HCT116 (cell line): ENCODE measurements at regions not wholly inside any gene's neighbourhood (a gene's known extent, or its start where the extent isn't known, plus 50 kb on each side); places are given as distances from the start of the nearest gene placed in this dataset.
"Not testable (repeated sequence)": the region's sequence is repeated elsewhere in the genome, so short reads cannot be mapped to it uniquely, and the experiment has no call there.

ENCODE experiments used
- ATAC-seq: fragments of 200-7000 bp; cut with Tn5 transposase; 2 replicates; pipeline ENCODE4 v1.9.1; 2020; ENCODE audit warnings: mild to moderate bottlenecking, moderate library complexity
- BruUV-seq: library from RNA; stranded (reverse); fragments of 400-500 nt; replicated peaks from 2 replicates; lab custom pipeline; 2021; lab: Mats Ljungman, UMichigan
- CTCF ChIA-PET: fragments of 300-600 bp; sonication (Branson Sonifier 250); formaldehyde crosslinking; loops from one replicate; lab custom pipeline; 2021; ENCODE audit warnings: antibody characterized with exemption; lab: Charles Lee
- POLR2A ChIA-PET: fragments of 300-600, 350-600 bp; sonication (Branson Sonifier 250); formaldehyde crosslinking; loops from one replicate; lab custom pipeline; 2021; ENCODE audit warnings: antibody characterized with exemption; lab: Charles Lee
- RAD21 ChIA-PET, 2 experiments: fragments of 300-600 bp; sonication (Branson Sonifier 250); formaldehyde crosslinking; loops; one replicate each; lab custom pipeline; 2023; ENCODE audit warnings: low total read pairs in 2 of 2; ENCODE audit not compliant: uncharacterized antibody in 2 of 2, unreplicated experiment in 2 of 2, low non-redundant PET in 1 of 2; lab: Charles Lee
- DNase-seq: peaks from one replicate; pipeline ENCODE4 v3.0.0-alpha.2; 2010; ENCODE audit warnings: low read depth, low spot score
- H2AFZ ChIP-seq: fragments of 200-600 bp; shearing (Covaris generic), sonication (generic); 2 replicates; pipeline ENCODE4 v1.6.1; 2017; ENCODE audit warnings: low read depth, mixed run types, mixed read lengths, antibody characterized with exemption, low read length; ENCODE audit not compliant: poor library complexity, severe bottlenecking
- H3K27ac ChIP-seq: 2 replicates; pipeline ENCODE4 v1.5.1; 2012; ENCODE audit warnings: low read depth, low read length
- H3K27me3 ChIP-seq: fragments of 200-600 bp; sonication (generic); 2 replicates; pipeline ENCODE4 v1.6.1; 2016; ENCODE audit warnings: mixed run types, low read length, mixed read lengths; ENCODE audit not compliant: insufficient read depth
- H3K36me3 ChIP-seq, 2 experiments: fragments of 200-500 bp in 1 of 2; fragments of 200-600 bp in 1 of 2; sonication (Bioruptor generic) in 1 of 2; sonication (generic) in 1 of 2; 2 replicates each; pipeline versions ENCODE4 v1.5.1 to v1.6.1; 2014 to 2016; ENCODE audit warnings: low read length in 2 of 2, inconsistent platforms in 1 of 2, mixed read lengths in 1 of 2, mixed run types in 1 of 2; ENCODE audit not compliant: insufficient read depth in 2 of 2, control insufficient read depth in 1 of 2
- H3K4me1 ChIP-seq, 2 experiments: fragments of 200-600 bp in 1 of 2; sonication (generic) in 1 of 2; 2 replicates each; pipeline versions ENCODE4 v1.5.1 to v1.6.1; 2012 to 2017; ENCODE audit warnings: low read length in 2 of 2, inconsistent platforms in 1 of 2, mild to moderate bottlenecking in 1 of 2, mixed read lengths in 1 of 2, mixed run types in 1 of 2, moderate library complexity in 1 of 2; ENCODE audit not compliant: insufficient read depth in 2 of 2, control insufficient read depth in 1 of 2
- H3K4me2 ChIP-seq: fragments of 200-600 bp; sonication (generic); 2 replicates; pipeline ENCODE4 v1.6.1; 2017; ENCODE audit warnings: mixed run types, low read length, mixed read lengths
- H3K4me3 ChIP-seq, 2 experiments: fragments of 200-600 bp in 1 of 2; sonication (generic) in 1 of 2; replicated peaks in 1 of 2; 2 replicates each; pipeline ENCODE4 v1.5.1; 2011 to 2016; ENCODE audit warnings: low read length in 2 of 2, control low read depth in 1 of 2, low read depth in 1 of 2, mild to moderate bottlenecking in 1 of 2, mixed read lengths in 1 of 2, mixed run types in 1 of 2
- H3K79me2 ChIP-seq: fragments of 200-600 bp; sonication (generic); 2 replicates; pipeline ENCODE4 v1.6.1; 2017; ENCODE audit warnings: mild to moderate bottlenecking, mixed run types, low read length, moderate library complexity, mixed read lengths; ENCODE audit not compliant: insufficient read depth
- H3K9ac ChIP-seq: fragments of 200-600 bp; sonication (generic); 2 replicates; pipeline ENCODE4 v1.6.1; 2016; ENCODE audit warnings: low read length, mixed read lengths
- H3K9me2 ChIP-seq: fragments of 200-600 bp; sonication (generic), shearing (Covaris generic); 2 replicates; pipeline ENCODE4 v1.6.1; 2017; ENCODE audit warnings: mixed run types, mild to moderate bottlenecking, moderate library complexity; ENCODE audit not compliant: insufficient read depth
- H3K9me3 ChIP-seq, 2 experiments: fragments of 200-500 bp in 1 of 2; fragments of 200-600 bp in 1 of 2; sonication (Bioruptor generic) in 1 of 2; sonication (generic) in 1 of 2; 2 replicates each; pipeline ENCODE4 v1.6.1; 2014 to 2017; ENCODE audit warnings: low read length in 2 of 2, mixed read lengths in 2 of 2, inconsistent platforms in 1 of 2, low read depth in 1 of 2, mild to moderate bottlenecking in 1 of 2, mixed run types in 1 of 2, moderate library complexity in 1 of 2; ENCODE audit not compliant: control insufficient read depth in 1 of 2, insufficient read depth in 1 of 2
- H4K20me1 ChIP-seq: fragments of 200-600 bp; sonication (generic), shearing (Covaris generic); 2 replicates; pipeline ENCODE4 v1.6.1; 2017; ENCODE audit warnings: mixed run types, mild to moderate bottlenecking, moderate library complexity; ENCODE audit not compliant: insufficient read depth
- EGR1 ChIP-seq: IDR thresholded peaks from 2 replicates; pipeline ENCODE4 v1.6.1; 2012; ENCODE audit warnings: low read depth
- EZH2 ChIP-seq: fragments of 200-600 bp; sonication (generic); IDR thresholded peaks from 2 replicates; pipeline ENCODE4 v1.6.1; 2017; ENCODE audit warnings: antibody characterized with exemption, mixed run types
- EZH2phosphoT487 ChIP-seq: fragments of 200-600 bp; IDR thresholded peaks from 2 replicates; pipeline ENCODE4 v1.6.1; 2018; ENCODE audit warnings: antibody characterized with exemption, borderline replicate concordance
- POLR2A ChIP-seq: IDR thresholded peaks from 2 replicates; pipeline ENCODE4 v1.7.0; 2011; ENCODE audit warnings: borderline replicate concordance; ENCODE audit not compliant: insufficient read depth, insufficient read length; ENCODE audit errors: extremely low read depth
- REST ChIP-seq: IDR thresholded peaks from 2 replicates; pipeline ENCODE4 v1.6.1; 2012; ENCODE audit warnings: low read depth
- SIN3A ChIP-seq: IDR thresholded peaks from 2 replicates; pipeline ENCODE4 v1.6.1; 2012; ENCODE audit warnings: low read depth
- SP1 ChIP-seq: IDR thresholded peaks from 2 replicates; pipeline ENCODE4 v1.6.1; 2012; ENCODE audit warnings: low read depth
- TCF7L2 ChIP-seq: IDR thresholded peaks from 2 replicates; pipeline ENCODE4 v1.7.0; 2011; ENCODE audit warnings: borderline replicate concordance, inconsistent platforms; ENCODE audit not compliant: insufficient read depth, insufficient read length; ENCODE audit errors: extremely low read depth
- YY1 ChIP-seq: IDR thresholded peaks from 2 replicates; pipeline ENCODE4 v1.6.1; 2011; ENCODE audit warnings: low read length, low read depth, moderate library complexity, mild to moderate bottlenecking; ENCODE audit not compliant: insufficient replicate concordance; ENCODE audit errors: extremely low read depth
- ZNF274 ChIP-seq: fragments of 200-500 bp; sonication (Bioruptor generic); IDR thresholded peaks from 2 replicates; pipeline ENCODE4 v1.6.1; 2014; ENCODE audit warnings: mild to moderate bottlenecking, low read depth, low read length, inconsistent platforms
- intact Hi-C: fragments of 100-400 bp; cut with micrococcal nuclease; formaldehyde crosslinking; loops from 2 replicates; pipeline ENCODE4 v1.10.0; 2022
- TF ChIP-seq, protein P1 (sequence below): IDR thresholded peaks from 2 replicates; pipeline ENCODE4 v1.6.1; 2012

GRCh38 chr4:3628868-3629175, 96.6 kb upstream of the LRPAP1 start:
- Histone ChIP-seq H3K9ac (no peak overlapping the region), H3K4me3 (no peak overlapping the region), H4K20me1 (no peaks in the 10 kb centered on the region), H3K9me2 (no peaks in the 10 kb centered on the region), H3K27ac (no peak overlapping the region), H3K4me2 (no peak overlapping the region), H3K9me3 (no peaks in the 10 kb centered on the region), H3K79me2 (no peaks in the 10 kb centered on the region), H3K36me3 (no peaks in the 10 kb centered on the region), H2AFZ (no peak overlapping the region), H3K4me1 (peaks cover 2 to 4% of the 10 kb centered on the region in 2 experiments; a peak in 3 of 4 replicates), H3K27me3 (no peaks in the 10 kb centered on the region)
- no TSS peak for BruUV-seq
- ChIA-PET POLR2A (no interaction called here), RAD21 (no interaction called here), CTCF (no interaction called here)
- TF ChIP-seq ZNF274 = no peak
- TF ChIP-seq POLR2A = no peak
- no peak for TF ChIP-seq EZH2phosphoT487
- TF ChIP-seq EZH2 = no peak
- TF ChIP-seq SP1 = no peak
- TF ChIP-seq, protein P1, sequence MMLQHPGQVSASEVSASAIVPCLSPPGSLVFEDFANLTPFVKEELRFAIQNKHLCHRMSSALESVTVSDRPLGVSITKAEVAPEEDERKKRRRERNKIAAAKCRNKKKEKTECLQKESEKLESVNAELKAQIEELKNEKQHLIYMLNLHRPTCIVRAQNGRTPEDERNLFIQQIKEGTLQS = no peak
- TF ChIP-seq SIN3A = no peak
- TF ChIP-seq YY1 = no peak
- no peak for TF ChIP-seq REST
- TF ChIP-seq EGR1 = no peak
- TF ChIP-seq TCF7L2 = no peak
- ATAC-seq (no peak), DNase-seq (no peak)
- intact Hi-C loops = no loop called here

DNA sequence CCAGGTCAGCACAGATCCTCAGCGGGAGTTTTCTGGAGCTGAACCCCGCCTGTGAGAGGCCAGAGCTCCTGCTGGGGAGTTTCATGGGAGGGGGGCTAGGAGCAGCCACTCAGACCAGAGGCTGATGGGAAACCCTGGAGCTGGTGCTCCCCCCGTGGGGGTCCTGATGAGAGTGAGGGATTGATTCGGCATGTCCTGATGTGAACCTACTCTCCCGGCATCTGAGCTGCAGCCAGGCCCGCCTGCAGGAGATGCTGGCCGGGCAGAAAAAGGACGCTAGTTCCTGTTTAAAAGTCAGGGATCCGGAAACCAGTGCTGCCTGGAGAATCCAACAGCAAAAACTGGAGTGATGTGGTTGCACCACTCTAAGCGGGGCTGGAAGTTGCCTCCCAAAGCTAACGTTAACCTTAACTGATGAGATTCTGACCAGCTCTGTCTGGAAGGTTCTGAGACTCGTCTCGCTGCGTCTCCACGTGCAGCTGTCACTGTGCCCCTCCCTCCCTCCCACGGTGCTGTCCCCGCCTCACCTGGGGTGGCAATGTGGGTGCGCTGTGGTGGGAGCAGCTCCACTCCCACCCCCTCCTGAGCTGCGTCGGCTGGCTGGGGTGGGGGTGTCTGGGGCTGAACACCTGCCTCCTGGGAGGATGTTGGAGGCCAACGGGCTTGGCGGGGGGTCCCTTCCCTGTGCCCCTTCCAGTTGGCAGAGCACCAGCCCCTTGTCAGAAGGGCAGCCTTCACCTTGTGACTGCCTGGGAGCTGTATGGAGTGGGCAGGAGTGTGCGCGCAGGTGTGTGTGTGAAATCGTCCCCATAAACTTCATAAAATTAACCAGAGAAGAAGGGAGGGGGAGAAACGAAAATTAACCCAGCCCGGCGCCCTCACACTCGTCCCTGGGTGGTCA, 96.0 kb upstream of the LRPAP1 start:
- H3K4me3 ChIP-seq, CTCF ChIA-PET, H3K9me3 ChIP-seq, POLR2A ChIA-PET, H3K4me2 ChIP-seq, H3K27me3 ChIP-seq, H3K9ac ChIP-seq, RAD21 ChIA-PET, H3K79me2 ChIP-seq, DNase-seq, intact Hi-C loops, H3K9me2 ChIP-seq, H3K36me3 ChIP-seq, ATAC-seq, H2AFZ ChIP-seq, H3K27ac ChIP-seq, H4K20me1 ChIP-seq, BruUV-seq, H3K4me1 ChIP-seq: not testable (repeated sequence)
